OCI-LY7 (cell line): ENCODE measurements at regions not wholly inside any gene's neighbourhood (a gene's known extent, or its start where the extent isn't known, plus 50 kb on each side); places are given as distances from the start of the nearest gene placed in this dataset.

Experiments
- BruUV-seq: library from RNA; stranded (reverse); fragments of 400-500 nt; replicated peaks from 2 replicates; lab custom pipeline; 2021; lab: Mats Ljungman, UMichigan
- CTCF ChIA-PET: fragments of 300-600 bp; sonication (Branson Sonifier 250); formaldehyde crosslinking; loops from one replicate; lab custom pipeline; 2022; ENCODE audit warnings: antibody characterized with exemption; ENCODE audit not compliant: unreplicated experiment; lab: Charles Lee
- POLR2A ChIA-PET: fragments of 300-600 bp; sonication (Branson Sonifier 250); formaldehyde crosslinking; loops from one replicate; lab custom pipeline; 2022; ENCODE audit warnings: antibody characterized with exemption; lab: Charles Lee
- DNase-seq: peaks from one replicate; pipeline ENCODE4 v3.0.0-alpha.2; 2015; ENCODE audit warnings: low spot score
- H2AFZ ChIP-seq: fragments of 200-600 bp; sonication (generic), shearing (Covaris generic); 2 replicates; pipeline ENCODE4 v1.6.1; 2014; ENCODE audit warnings: mild to moderate bottlenecking, antibody characterized with exemption, low read length, moderate library complexity
- H3K27ac ChIP-seq: fragments of 200-600 bp; sonication (generic); 2 replicates; pipeline ENCODE4 v1.5.1; 2014; ENCODE audit warnings: mixed run types, low read depth, mild to moderate bottlenecking, moderate library complexity, low read length, inconsistent platforms; ENCODE audit not compliant: poor library complexity, severe bottlenecking
- H3K36me3 ChIP-seq: fragments of 200-600 bp; sonication (generic); 2 replicates; pipeline ENCODE4 v1.6.1; 2014; ENCODE audit warnings: mild to moderate bottlenecking, antibody characterized with exemption, low read length, moderate library complexity, mixed read lengths; ENCODE audit not compliant: insufficient read depth
- H3K4me1 ChIP-seq: fragments of 200-600 bp; sonication (generic); 2 replicates; pipeline ENCODE4 v1.5.1; 2014; ENCODE audit warnings: mild to moderate bottlenecking, low read length; ENCODE audit not compliant: insufficient read depth, poor library complexity, severe bottlenecking
- H3K4me2 ChIP-seq: fragments of 200-600 bp; sonication (generic); 2 replicates; pipeline ENCODE4 v1.6.1; 2014; ENCODE audit warnings: mild to moderate bottlenecking, low read length
- H3K4me3 ChIP-seq: fragments of 200-600 bp; sonication (generic); 2 replicates; pipeline ENCODE4 v1.5.1; 2014; ENCODE audit warnings: mild to moderate bottlenecking, low read depth, low read length; ENCODE audit not compliant: poor library complexity, severe bottlenecking
- H3K79me2 ChIP-seq: fragments of 200-600 bp; sonication (generic); 2 replicates; pipeline ENCODE4 v1.6.1; 2016; ENCODE audit warnings: low read depth, mild to moderate bottlenecking, low read length, moderate library complexity, mixed read lengths; ENCODE audit not compliant: insufficient read depth
- H3K9me2 ChIP-seq: fragments of 200-600 bp; sonication (generic); 2 replicates; pipeline ENCODE4 v1.6.1; 2016; ENCODE audit warnings: mild to moderate bottlenecking, low read length, mixed read lengths; ENCODE audit not compliant: insufficient read depth
- H3K9me3 ChIP-seq: fragments of 200-600 bp; sonication (generic); 2 replicates; pipeline ENCODE4 v1.6.1; 2014; ENCODE audit warnings: mild to moderate bottlenecking, mixed run types, low read length, mixed read lengths
- H4K20me1 ChIP-seq: fragments of 200-600 bp; sonication (generic); 2 replicates; pipeline ENCODE4 v1.6.1; 2014; ENCODE audit warnings: mild to moderate bottlenecking, antibody characterized with exemption, low read length, moderate library complexity, mixed read lengths; ENCODE audit not compliant: insufficient read depth
- EZH2phosphoT487 ChIP-seq: fragments of 200-600 bp; sonication (generic); IDR thresholded peaks from 2 replicates; pipeline ENCODE4 v1.6.1; 2018; ENCODE audit warnings: low read depth, borderline replicate concordance, mild to moderate bottlenecking, mixed run types, antibody characterized with exemption, low read length, moderate library complexity, mixed read lengths
- intact Hi-C: fragments of 100-400 bp; cut with micrococcal nuclease; formaldehyde crosslinking; loops from one replicate; pipeline ENCODE4 v1.10.0; 2022; ENCODE audit not compliant: unreplicated experiment
- TF ChIP-seq, protein P1 (sequence below): fragments of 200-600 bp; sonication (generic); conservative IDR thresholded peaks from 2 replicates; pipeline ENCODE4 v1.5.1; 2014; ENCODE audit warnings: mild to moderate bottlenecking, antibody characterized with exemption, low read length, moderate library complexity, mixed read lengths

DNA sequence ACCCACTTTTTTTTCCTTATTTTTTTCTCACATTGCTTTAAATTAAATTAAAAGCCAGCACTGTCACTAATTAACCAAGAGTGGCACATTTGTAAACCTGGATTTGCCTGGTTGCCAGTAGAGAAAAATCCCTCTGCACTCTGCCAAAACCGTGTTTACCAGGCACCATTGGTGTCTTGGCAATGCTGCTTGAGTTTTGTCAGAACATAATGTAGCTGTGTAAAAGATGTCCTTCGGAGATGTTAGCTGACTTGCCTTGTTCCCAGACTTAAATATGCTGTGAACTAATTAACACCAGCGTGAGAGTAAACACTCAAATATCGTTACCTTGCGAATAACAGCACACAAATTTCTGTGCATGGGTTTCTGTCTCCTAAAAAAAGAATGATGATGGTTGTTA lies 694.9 kb upstream of the ID4 start:
- no peak for DNase-seq
- H3K4me2 ChIP-seq: no peak overlapping the region
- H3K36me3 ChIP-seq: no peaks in the 10 kb centered on the region
- H2AFZ ChIP-seq: no peak overlapping the region
- no peaks in the 10 kb centered on the region for H3K79me2 ChIP-seq
- H3K4me3 ChIP-seq: no peak overlapping the region
- no peaks in the 10 kb centered on the region for H3K9me3 ChIP-seq
- CTCF ChIA-PET: no interaction called here
- no peak overlapping the region for H3K27ac ChIP-seq
- POLR2A ChIA-PET: interaction anchor here (0.6 kb wide), 1 partner anchor 1207 kb away, joined by 3 read pairs; no protein-coding TSS in a partner anchor
- TF ChIP-seq EZH2phosphoT487: no peak
- TF ChIP-seq, protein P1, sequence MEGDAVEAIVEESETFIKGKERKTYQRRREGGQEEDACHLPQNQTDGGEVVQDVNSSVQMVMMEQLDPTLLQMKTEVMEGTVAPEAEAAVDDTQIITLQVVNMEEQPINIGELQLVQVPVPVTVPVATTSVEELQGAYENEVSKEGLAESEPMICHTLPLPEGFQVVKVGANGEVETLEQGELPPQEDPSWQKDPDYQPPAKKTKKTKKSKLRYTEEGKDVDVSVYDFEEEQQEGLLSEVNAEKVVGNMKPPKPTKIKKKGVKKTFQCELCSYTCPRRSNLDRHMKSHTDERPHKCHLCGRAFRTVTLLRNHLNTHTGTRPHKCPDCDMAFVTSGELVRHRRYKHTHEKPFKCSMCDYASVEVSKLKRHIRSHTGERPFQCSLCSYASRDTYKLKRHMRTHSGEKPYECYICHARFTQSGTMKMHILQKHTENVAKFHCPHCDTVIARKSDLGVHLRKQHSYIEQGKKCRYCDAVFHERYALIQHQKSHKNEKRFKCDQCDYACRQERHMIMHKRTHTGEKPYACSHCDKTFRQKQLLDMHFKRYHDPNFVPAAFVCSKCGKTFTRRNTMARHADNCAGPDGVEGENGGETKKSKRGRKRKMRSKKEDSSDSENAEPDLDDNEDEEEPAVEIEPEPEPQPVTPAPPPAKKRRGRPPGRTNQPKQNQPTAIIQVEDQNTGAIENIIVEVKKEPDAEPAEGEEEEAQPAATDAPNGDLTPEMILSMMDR: no peak
- BruUV-seq: no TSS peak
- H3K4me1 ChIP-seq: no peaks in the 10 kb centered on the region
- intact Hi-C loops: no loop called here
- H4K20me1 ChIP-seq: no peaks in the 10 kb centered on the region
- no peaks in the 10 kb centered on the region for H3K9me2 ChIP-seq

DNA sequence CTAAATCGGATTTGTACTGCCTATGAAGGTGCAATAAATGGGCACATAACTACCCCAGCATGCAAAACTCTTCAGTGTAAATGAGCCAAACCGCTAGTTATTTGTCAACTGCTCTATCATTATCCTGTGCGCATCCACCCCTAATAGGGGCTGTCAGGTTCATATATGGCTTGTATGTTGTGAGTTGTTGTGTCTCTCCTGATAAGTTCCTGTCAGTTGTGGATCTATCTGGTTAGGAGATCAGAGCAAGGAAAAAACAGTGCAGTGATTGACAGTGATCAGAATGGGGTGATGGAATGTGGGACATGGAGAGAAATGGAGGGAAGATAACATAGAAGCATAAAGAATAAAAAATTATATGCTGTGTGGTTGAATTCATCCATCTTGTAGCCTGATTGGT lies 686.9 kb upstream of the ID4 start:
- no peaks in the 10 kb centered on the region for H3K9me3 ChIP-seq
- H3K4me2 ChIP-seq: no peak overlapping the region
- no peak for DNase-seq
- H3K27ac ChIP-seq: no peak overlapping the region
- no TSS peak for BruUV-seq
- TF ChIP-seq, protein P1: no peak
- no peak for TF ChIP-seq EZH2phosphoT487
- no peaks in the 10 kb centered on the region for H3K79me2 ChIP-seq
- no peaks in the 10 kb centered on the region for H3K4me1 ChIP-seq
- no peaks in the 10 kb centered on the region for H3K36me3 ChIP-seq
- H2AFZ ChIP-seq: no peak overlapping the region
- POLR2A ChIA-PET: no interaction called here
- H3K4me3 ChIP-seq: no peak overlapping the region
- intact Hi-C loops: no loop called here
- CTCF ChIA-PET: no interaction called here
- H3K9me2 ChIP-seq: no peaks in the 10 kb centered on the region
- no peaks in the 10 kb centered on the region for H4K20me1 ChIP-seq

DNA sequence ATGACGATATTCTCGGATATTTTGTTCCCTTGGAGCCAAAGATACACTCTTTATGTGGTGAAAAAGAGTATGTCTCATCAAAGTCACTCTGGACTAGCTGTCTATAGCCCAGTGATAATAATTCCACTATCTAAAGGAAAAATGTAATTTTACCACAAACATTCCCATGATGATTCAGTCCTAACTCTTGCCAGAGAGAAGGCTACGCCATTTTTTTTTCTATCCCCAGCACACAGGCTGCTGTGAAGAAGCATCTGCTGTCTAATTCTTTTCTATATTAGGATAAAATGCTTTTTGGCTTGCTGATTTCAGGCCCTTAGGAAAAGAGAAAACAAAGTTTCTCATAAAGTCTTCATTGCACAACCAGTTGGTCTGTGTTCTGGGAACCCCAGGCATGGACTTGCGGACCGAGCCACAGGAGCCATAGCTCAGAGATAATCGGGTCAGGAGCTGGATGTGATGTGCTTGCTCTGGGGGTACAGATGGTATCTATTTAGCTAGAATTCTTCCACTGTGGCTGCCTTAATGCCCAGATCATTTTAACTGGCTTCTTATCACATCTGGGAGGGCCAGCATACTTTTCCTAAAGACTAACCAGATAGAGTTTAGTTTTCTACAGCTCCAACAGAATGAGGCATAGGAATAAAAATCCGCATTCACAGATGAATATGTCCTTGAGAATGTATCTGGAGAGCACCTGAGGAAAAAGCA lies 683.7 kb upstream of the ID4 start:
- Histone ChIP-seq H3K79me2 (no peaks in the 10 kb centered on the region), H3K27ac (no peak overlapping the region), H3K4me3 (no peak overlapping the region), H4K20me1 (no peaks in the 10 kb centered on the region), H3K36me3 (no peaks in the 10 kb centered on the region), H3K9me2 (no peaks in the 10 kb centered on the region), H3K9me3 (no peaks in the 10 kb centered on the region), H2AFZ (no peak overlapping the region), H3K4me2 (no peak overlapping the region), H3K4me1 (no peaks in the 10 kb centered on the region)
- intact Hi-C loops: no loop called here
- DNase-seq: no peak
- TF ChIP-seq, protein P1: no peak
- TF ChIP-seq EZH2phosphoT487: no peak
- BruUV-seq: no TSS peak
- ChIA-PET CTCF (no interaction called here), POLR2A (interaction anchor here (0.6 kb wide), 1 partner anchor 584 kb away, joined by 3 read pairs; no protein-coding TSS in a partner anchor)
